BLaER1 treated with 17β-estradiol and CSF1 and Interleukin-3, amounts not matched to agents 10 nM and 100 nM (cell line): ENCODE measurements at regions not wholly inside any gene's neighbourhood (a gene's known extent, or its start where the extent isn't known, plus 50 kb on each side); places are given as distances from the start of the nearest gene placed in this dataset.

Experiments
- H3K27ac ChIP-seq, 11 experiments: shearing (Covaris generic); formaldehyde crosslinking; 2 replicates each; pipeline ENCODE4 v1.8.1; 2022
- H3K27me3 ChIP-seq, 11 experiments: shearing (Covaris generic); formaldehyde crosslinking; 2 replicates each; pipeline ENCODE4 v1.8.1; 2022
- H3K36me3 ChIP-seq, 11 experiments: shearing (Covaris generic); formaldehyde crosslinking; 2 replicates each; pipeline ENCODE4 v1.8.1; 2022
- H3K4me1 ChIP-seq, 10 experiments: shearing (Covaris generic); formaldehyde crosslinking; 2 replicates each; pipeline ENCODE4 v1.8.1; 2022
- H3K4me2 ChIP-seq, 11 experiments: shearing (Covaris generic); formaldehyde crosslinking; 2 replicates each; pipeline ENCODE4 v1.8.1; 2022
- H3K4me3 ChIP-seq, 10 experiments: shearing (Covaris generic); formaldehyde crosslinking; 2 replicates each; pipeline ENCODE4 v1.8.1; 2022
- H3K9ac ChIP-seq, 11 experiments: shearing (Covaris generic); formaldehyde crosslinking; 2 replicates each; pipeline ENCODE4 v1.8.1; 2022
- H3K9me3 ChIP-seq, 11 experiments: shearing (Covaris generic); formaldehyde crosslinking; replicated peaks in 1 of 11; 2 replicates each; pipeline ENCODE4 v1.8.1; 2022
- H4K20me1 ChIP-seq, 11 experiments: shearing (Covaris generic); formaldehyde crosslinking; 2 replicates each; pipeline ENCODE4 v1.8.1; 2022
- Cebpa-rat ChIP-seq, 11 experiments: shearing (Covaris generic); IDR thresholded peaks; 2 replicates each; pipeline ENCODE4 v1.8.1; 2022

- Histone ChIP-seq H3K36me3 (no peaks in the 10 kb centered on the region), H3K4me3 (no peak overlapping the region), H3K27ac (no peak overlapping the region), H3K4me2 (no peak overlapping the region), H3K9me3 (no peaks in the 10 kb centered on the region), H3K9ac (no peak overlapping the region), H4K20me1 (no peaks in the 10 kb centered on the region), H3K27me3 (0 out of 22 replicates have a peak, but pooled peaks cover 0 to 3% (median 0%) of the 10 kb centered on the region in 11 experiments), H3K4me1 (peaks cover 0 to 11% (median 6%) of the 10 kb centered on the region in 10 experiments; a peak in 8 of 20 replicates)
- no peak for TF ChIP-seq Cebpa-rat (IDR thresholded peaks at IDR 0.05)
Measured at GRCh38 chr16:49018259-49018931, 263.2 kb downstream of the CBLN1 start.

- Histone ChIP-seq H3K4me3 (no peak overlapping the region), H3K27me3 (0 out of 22 replicates have a peak, but pooled peaks cover 0 to 3% (median 0%) of the 10 kb centered on the region in 11 experiments), H3K27ac (no peak overlapping the region), H3K4me2 (no peak overlapping the region), H3K9ac (no peak overlapping the region), H3K4me1 (peaks cover 0 to 11% (median 6%) of the 10 kb centered on the region in 10 experiments; a peak in 8 of 20 replicates), H3K9me3 (no peaks in the 10 kb centered on the region), H3K36me3 (no peaks in the 10 kb centered on the region), H4K20me1 (no peaks in the 10 kb centered on the region)
- no peak for TF ChIP-seq Cebpa-rat (IDR thresholded peaks at IDR 0.05)
Measured at GRCh38 chr16:49017501-49017900, 264.1 kb downstream of the CBLN1 start.

- Histone ChIP-seq H3K4me2 (no peak overlapping the region), H3K9ac (no peak overlapping the region), H3K27ac (no peak overlapping the region), H3K4me1 (peaks cover 0 to 11% (median 6%) of the 10 kb centered on the region in 10 experiments; a peak in 8 of 20 replicates), H3K36me3 (no peaks in the 10 kb centered on the region), H3K4me3 (no peak overlapping the region), H4K20me1 (no peaks in the 10 kb centered on the region), H3K27me3 (0 out of 22 replicates have a peak, but pooled peaks cover 0 to 3% (median 0%) of the 10 kb centered on the region in 11 experiments), H3K9me3 (no peaks in the 10 kb centered on the region)
- TF ChIP-seq Cebpa-rat (IDR thresholded peaks at IDR 0.05), result no peak
Measured at GRCh38 chr16:49016461-49016860, 265.2 kb downstream of the CBLN1 start.

- no peaks in the 10 kb centered on the region for H3K27me3 ChIP-seq
- no peak overlapping the region for H3K4me3 ChIP-seq
- peaks cover 0 to 4% (median under 1%) of the 10 kb centered on the region in 10 experiments; a peak in 4 of 20 replicates for H3K4me1 ChIP-seq
- TF ChIP-seq Cebpa-rat (IDR thresholded peaks at IDR 0.05), result no peak
- H3K36me3 ChIP-seq, result no peaks in the 10 kb centered on the region
- H3K9me3 ChIP-seq, result no peaks in the 10 kb centered on the region
- no peak overlapping the region for H3K4me2 ChIP-seq
- no peak overlapping the region for H3K9ac ChIP-seq
- no peak overlapping the region for H3K27ac ChIP-seq
- no peaks in the 10 kb centered on the region for H4K20me1 ChIP-seq
Measured at GRCh38 chr16:49015225-49015592, 266.4 kb downstream of the CBLN1 start.

- no peaks in the 10 kb centered on the region for H3K27me3 ChIP-seq
- no peaks in the 10 kb centered on the region for H4K20me1 ChIP-seq
- no peak for TF ChIP-seq Cebpa-rat (IDR thresholded peaks at IDR 0.05)
- no peak overlapping the region for H3K27ac ChIP-seq
- no peak overlapping the region for H3K4me3 ChIP-seq
- H3K9me3 ChIP-seq, result no peaks in the 10 kb centered on the region
- no peaks in the 10 kb centered on the region for H3K36me3 ChIP-seq
- H3K4me2 ChIP-seq, result no peak overlapping the region
- H3K9ac ChIP-seq, result no peak overlapping the region
- H3K4me1 ChIP-seq, result no peaks in the 10 kb centered on the region
Measured at GRCh38 chr16:49014277-49015224, 267.1 kb downstream of the CBLN1 start.

- H3K36me3 ChIP-seq, result no peaks in the 10 kb centered on the region
- H3K4me3 ChIP-seq, result no peak overlapping the region
- no peaks in the 10 kb centered on the region for H3K27me3 ChIP-seq
- no peaks in the 10 kb centered on the region for H4K20me1 ChIP-seq
- no peaks in the 10 kb centered on the region for H3K4me1 ChIP-seq
- no peak for TF ChIP-seq Cebpa-rat (IDR thresholded peaks at IDR 0.05)
- no peak overlapping the region for H3K4me2 ChIP-seq
- no peaks in the 10 kb centered on the region for H3K9me3 ChIP-seq
- H3K9ac ChIP-seq, result no peak overlapping the region
- no peak overlapping the region for H3K27ac ChIP-seq
Measured at GRCh38 chr16:49013727-49014080, 267.9 kb downstream of the CBLN1 start.

- H3K27me3 ChIP-seq, result no peaks in the 10 kb centered on the region
- no peaks in the 10 kb centered on the region for H4K20me1 ChIP-seq
- no peaks in the 10 kb centered on the region for H3K9me3 ChIP-seq
- H3K36me3 ChIP-seq, result no peaks in the 10 kb centered on the region
- TF ChIP-seq Cebpa-rat (IDR thresholded peaks at IDR 0.05), result no peak
- no peak overlapping the region for H3K27ac ChIP-seq
- no peaks in the 10 kb centered on the region for H3K4me1 ChIP-seq
- H3K4me3 ChIP-seq, result no peak overlapping the region
- H3K4me2 ChIP-seq, result no peak overlapping the region
- no peak overlapping the region for H3K9ac ChIP-seq
Measured at GRCh38 chr16:49012961-49013726, 268.5 kb downstream of the CBLN1 start.

GRCh38 chr16:49011901-49012300 lies 269.7 kb downstream of the CBLN1 start:
- no peak for TF ChIP-seq Cebpa-rat (IDR thresholded peaks at IDR 0.05)
- H3K27me3 ChIP-seq, result no peaks in the 10 kb centered on the region
- no peaks in the 10 kb centered on the region for H3K4me1 ChIP-seq
- H3K9me3 ChIP-seq, result peaks cover 0 to 5% (median 0%) of the 10 kb centered on the region in 11 experiments; a peak in 1 of 22 replicates
- H4K20me1 ChIP-seq, result no peaks in the 10 kb centered on the region
- H3K36me3 ChIP-seq, result no peaks in the 10 kb centered on the region
- H3K4me3 ChIP-seq, result no peak overlapping the region
- no peak overlapping the region for H3K9ac ChIP-seq
- no peak overlapping the region for H3K4me2 ChIP-seq
- H3K27ac ChIP-seq, result no peak overlapping the region

- Histone ChIP-seq H3K9ac (no peak overlapping the region), H3K4me1 (peaks cover 0 to 7% (median 0%) of the 10 kb centered on the region in 10 experiments; a peak in 2 of 20 replicates), H3K36me3 (no peaks in the 10 kb centered on the region), H3K27ac (no peak overlapping the region), H3K27me3 (no peaks in the 10 kb centered on the region), H3K4me3 (no peak overlapping the region), H3K9me3 (peaks cover 0 to 15% (median under 1%) of the 10 kb centered on the region in 11 experiments; a peak in 7 of 22 replicates), H3K4me2 (no peak overlapping the region), H4K20me1 (no peaks in the 10 kb centered on the region)
- no peak for TF ChIP-seq Cebpa-rat (IDR thresholded peaks at IDR 0.05)
Measured at GRCh38 chr16:49010879-49011278, 270.8 kb downstream of the CBLN1 start.
